Suprapubic skin (tissue), 4 donors: ENCODE measurements at regions not wholly inside any gene's neighbourhood (a gene's known extent, or its start where the extent isn't known, plus 50 kb on each side); places are given as distances from the start of the nearest gene placed in this dataset.

ENCODE experiments used
- DNase-seq, 2 donors: peaks; one replicate each; pipeline ENCODE4 v3.0.0-alpha.2; 2019; ENCODE audit warnings: low spot score in 2 of 2
- H3K27ac ChIP-seq: fragments of 200-600 bp; sonication (generic); one replicate; pipeline ENCODE4 v1.5.1; 2019
- H3K27me3 ChIP-seq: fragments of 200-600 bp; sonication (generic); one replicate; pipeline ENCODE4 v1.5.1; 2019
- H3K36me3 ChIP-seq: fragments of 200-600 bp; sonication (generic); one replicate; pipeline ENCODE4 v1.5.1; 2019
- H3K4me1 ChIP-seq: fragments of 200-600 bp; sonication (generic); one replicate; pipeline ENCODE4 v1.5.1; 2019
- H3K4me3 ChIP-seq: fragments of 200-600 bp; sonication (generic); one replicate; pipeline ENCODE4 v1.5.1; 2019; ENCODE audit warnings: mild to moderate bottlenecking
- H3K9me3 ChIP-seq: fragments of 200-600 bp; sonication (generic); one replicate; pipeline ENCODE4 v1.5.1; 2019
- EP300 ChIP-seq: sonication (generic); formaldehyde crosslinking; IDR thresholded peaks from one replicate; pipeline ENCODE4 v1.6.1; 2017; ENCODE audit warnings: antibody characterized with exemption
- POLR2A ChIP-seq, 2 donors: fragments of 450-650 bp; IDR thresholded peaks; one replicate each; pipeline ENCODE4 v1.6.1; 2017; ENCODE audit warnings: antibody characterized with exemption in 2 of 2, mild to moderate bottlenecking in 2 of 2, moderate library complexity in 2 of 2
- POLR2AphosphoS5 ChIP-seq, 3 donors: sonication (generic); formaldehyde crosslinking; IDR thresholded peaks; one replicate each; pipeline ENCODE4 v1.6.1; 2017; ENCODE audit warnings: antibody characterized with exemption in 3 of 3
- WGBS: methylation state at CpG from one replicate; pipeline ENCODE4 v1.1.5; 2018; 5-methylcytosine and 5-hydroxymethylcytosine counted together
- TF ChIP-seq, protein P1 (sequence below), 2 donors: fragments of 200-600 bp in 1 of 2; fragments of 450-650 bp in 1 of 2; sonication (generic) in 1 of 2; IDR thresholded peaks; one replicate each; pipeline ENCODE4 v1.5.1; 2016 to 2019; ENCODE audit warnings: antibody characterized with exemption in 2 of 2, mild to moderate bottlenecking in 1 of 2, moderate library complexity in 1 of 2

DNA sequence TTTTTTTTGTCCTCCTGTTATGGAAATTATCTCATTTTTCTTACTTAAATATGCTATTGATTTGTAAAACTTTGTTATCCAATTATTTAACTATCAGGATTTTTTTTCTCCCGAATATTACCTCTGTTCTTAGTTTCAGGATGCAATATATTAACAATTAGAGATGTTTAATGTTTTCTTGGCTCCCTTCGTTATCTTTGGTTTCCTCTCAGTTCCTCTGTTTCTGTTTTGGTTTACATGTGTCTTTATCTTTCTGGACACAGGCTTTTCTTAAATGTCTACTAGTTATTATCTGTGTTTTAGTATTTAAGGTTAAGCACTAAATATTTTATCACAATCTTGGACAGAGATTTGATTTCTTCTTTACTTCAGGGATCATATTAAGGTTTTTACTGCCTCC is 462.2 kb upstream of the SLC10A2 start:
- Histone ChIP-seq H3K9me3 (no peaks in the 10 kb centered on the region), H3K36me3 (no peaks in the 10 kb centered on the region), H3K27me3 (no peaks in the 10 kb centered on the region), H3K4me3 (no peak overlapping the region), H3K27ac (no peak overlapping the region), H3K4me1 (no peaks in the 10 kb centered on the region)
- TF ChIP-seq POLR2A (IDR thresholded peaks at IDR 0.05) (no peak), EP300 (no peak), POLR2AphosphoS5 (IDR thresholded peaks at IDR 0.05) (no peak)
- TF ChIP-seq, protein P1, sequence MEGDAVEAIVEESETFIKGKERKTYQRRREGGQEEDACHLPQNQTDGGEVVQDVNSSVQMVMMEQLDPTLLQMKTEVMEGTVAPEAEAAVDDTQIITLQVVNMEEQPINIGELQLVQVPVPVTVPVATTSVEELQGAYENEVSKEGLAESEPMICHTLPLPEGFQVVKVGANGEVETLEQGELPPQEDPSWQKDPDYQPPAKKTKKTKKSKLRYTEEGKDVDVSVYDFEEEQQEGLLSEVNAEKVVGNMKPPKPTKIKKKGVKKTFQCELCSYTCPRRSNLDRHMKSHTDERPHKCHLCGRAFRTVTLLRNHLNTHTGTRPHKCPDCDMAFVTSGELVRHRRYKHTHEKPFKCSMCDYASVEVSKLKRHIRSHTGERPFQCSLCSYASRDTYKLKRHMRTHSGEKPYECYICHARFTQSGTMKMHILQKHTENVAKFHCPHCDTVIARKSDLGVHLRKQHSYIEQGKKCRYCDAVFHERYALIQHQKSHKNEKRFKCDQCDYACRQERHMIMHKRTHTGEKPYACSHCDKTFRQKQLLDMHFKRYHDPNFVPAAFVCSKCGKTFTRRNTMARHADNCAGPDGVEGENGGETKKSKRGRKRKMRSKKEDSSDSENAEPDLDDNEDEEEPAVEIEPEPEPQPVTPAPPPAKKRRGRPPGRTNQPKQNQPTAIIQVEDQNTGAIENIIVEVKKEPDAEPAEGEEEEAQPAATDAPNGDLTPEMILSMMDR (IDR thresholded peaks at IDR 0.05), result no peak
- DNase-seq, result no peak
- WGBS, result 92% methylated on average over 2 of the region's 2 CpGs

DNA sequence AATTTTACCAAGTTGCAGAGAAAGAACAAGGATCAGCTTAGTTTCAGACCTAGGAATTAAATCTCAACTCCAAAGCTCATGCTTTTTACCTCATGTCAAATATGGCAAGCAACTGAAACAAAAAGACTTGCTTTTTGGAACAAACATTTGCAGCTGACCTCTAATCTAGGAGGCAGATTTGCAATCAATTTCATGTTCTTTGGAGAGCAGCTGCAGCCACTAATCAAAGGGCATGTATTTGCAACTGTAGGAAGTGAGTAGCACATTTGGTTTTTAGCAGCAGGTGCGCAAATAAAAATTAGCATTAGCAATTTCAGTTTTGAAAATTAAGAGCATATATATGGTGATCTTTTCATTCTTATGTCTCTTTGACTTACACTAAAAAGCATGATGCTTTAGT is 459.3 kb upstream of the SLC10A2 start:
- no peaks in the 10 kb centered on the region for H3K9me3 ChIP-seq
- no peaks in the 10 kb centered on the region for H3K27me3 ChIP-seq
- no peaks in the 10 kb centered on the region for H3K36me3 ChIP-seq
- 97% methylated on average over 1 of the region's 1 CpG for WGBS
- TF ChIP-seq POLR2AphosphoS5 (IDR thresholded peaks at IDR 0.05), result no peak
- TF ChIP-seq POLR2A (IDR thresholded peaks at IDR 0.05), result no peak
- H3K27ac ChIP-seq, result no peak overlapping the region
- no peak overlapping the region for H3K4me3 ChIP-seq
- no peak for DNase-seq
- no peaks in the 10 kb centered on the region for H3K4me1 ChIP-seq

DNA sequence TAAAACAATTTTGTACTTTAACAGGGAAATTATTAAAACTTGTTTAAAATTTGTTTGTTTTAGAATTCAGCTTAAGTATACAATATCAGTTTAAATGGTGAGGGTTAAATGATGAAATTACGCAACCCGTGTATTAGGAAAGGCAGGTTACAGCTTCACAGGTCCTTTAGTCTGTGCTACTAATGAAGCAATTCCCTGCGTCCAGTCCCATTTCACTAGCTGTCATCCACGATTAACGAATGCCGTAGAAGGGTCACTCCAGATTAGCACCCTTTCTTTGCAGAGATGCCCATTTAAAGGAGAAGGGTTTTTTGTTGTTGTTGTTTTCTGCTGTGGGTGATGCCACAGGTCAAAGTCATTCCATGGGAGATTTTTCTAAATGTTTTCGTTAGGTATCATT is 457.6 kb upstream of the SLC10A2 start:
- 74% methylated on average over 7 of the region's 7 CpGs for WGBS
- no peak for DNase-seq
- Histone ChIP-seq H3K9me3 (no peaks in the 10 kb centered on the region), H3K4me3 (no peak overlapping the region), H3K36me3 (no peaks in the 10 kb centered on the region), H3K27me3 (no peaks in the 10 kb centered on the region), H3K27ac (no peak overlapping the region), H3K4me1 (no peaks in the 10 kb centered on the region)
- no peak for TF ChIP-seq EP300
- no peak for TF ChIP-seq POLR2A (IDR thresholded peaks at IDR 0.05)
- TF ChIP-seq, protein P1 (IDR thresholded peaks at IDR 0.05), result no peak
- TF ChIP-seq POLR2AphosphoS5 (IDR thresholded peaks at IDR 0.05), result no peak

DNA sequence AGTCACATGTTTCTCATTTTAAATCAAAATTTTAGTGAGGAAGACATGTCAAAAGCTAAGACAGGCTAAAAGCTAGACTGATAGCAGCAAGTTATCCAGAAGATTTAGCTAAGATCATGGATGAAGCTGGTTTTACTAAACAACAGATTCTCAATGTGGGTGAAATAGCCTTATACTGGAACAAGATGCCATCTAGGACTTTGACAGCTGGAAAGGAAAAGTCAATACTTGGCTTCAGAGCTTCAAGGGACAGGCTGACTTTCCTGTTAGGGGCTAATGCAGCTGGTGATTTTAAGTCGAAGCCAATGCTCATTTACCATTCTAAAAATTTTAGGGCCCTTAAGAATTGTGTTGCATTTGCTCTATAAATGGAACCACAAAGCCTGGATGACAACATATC is 455.3 kb upstream of the SLC10A2 start:
- Histone ChIP-seq H3K36me3 (no peaks in the 10 kb centered on the region), H3K27ac (no peak overlapping the region), H3K4me3 (no peak overlapping the region), H3K9me3 (no peaks in the 10 kb centered on the region), H3K4me1 (no peaks in the 10 kb centered on the region), H3K27me3 (no peaks in the 10 kb centered on the region)
- WGBS, result 75% methylated on average over 1 of the region's 1 CpG
- no peak for DNase-seq
- no peak for TF ChIP-seq POLR2A (IDR thresholded peaks at IDR 0.05)
- TF ChIP-seq EP300, result no peak
- no peak for TF ChIP-seq POLR2AphosphoS5 (IDR thresholded peaks at IDR 0.05)
- TF ChIP-seq, protein P1 (IDR thresholded peaks at IDR 0.05), result no peak

DNA sequence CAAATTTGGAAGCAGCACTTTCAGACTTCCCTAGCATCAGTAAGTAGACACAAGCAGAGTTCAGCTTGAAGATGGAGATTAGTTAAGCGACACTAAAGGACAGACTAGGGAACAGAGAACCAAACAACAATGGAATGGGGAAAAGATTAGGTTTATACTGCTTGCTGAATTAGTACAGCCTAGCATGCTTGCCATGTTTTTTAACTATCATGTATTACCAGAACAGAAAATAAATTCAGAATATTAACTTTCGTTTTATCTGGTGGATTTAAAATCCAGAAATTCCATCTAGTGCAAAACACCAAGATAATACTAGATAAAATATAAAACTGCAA is 451.5 kb upstream of the SLC10A2 start:
- no peak for DNase-seq
- no peaks in the 10 kb centered on the region for H3K9me3 ChIP-seq
- 74% methylated on average over 2 of the region's 2 CpGs for WGBS
- no peak overlapping the region for H3K4me3 ChIP-seq
- no peak overlapping the region for H3K27ac ChIP-seq
- H3K36me3 ChIP-seq, result no peaks in the 10 kb centered on the region
- no peaks in the 10 kb centered on the region for H3K4me1 ChIP-seq
- H3K27me3 ChIP-seq, result no peaks in the 10 kb centered on the region
- no peak for TF ChIP-seq EP300
- TF ChIP-seq, protein P1 (IDR thresholded peaks at IDR 0.05), result no peak
- TF ChIP-seq POLR2A (IDR thresholded peaks at IDR 0.05), result no peak
- TF ChIP-seq POLR2AphosphoS5 (IDR thresholded peaks at IDR 0.05), result no peak

DNA sequence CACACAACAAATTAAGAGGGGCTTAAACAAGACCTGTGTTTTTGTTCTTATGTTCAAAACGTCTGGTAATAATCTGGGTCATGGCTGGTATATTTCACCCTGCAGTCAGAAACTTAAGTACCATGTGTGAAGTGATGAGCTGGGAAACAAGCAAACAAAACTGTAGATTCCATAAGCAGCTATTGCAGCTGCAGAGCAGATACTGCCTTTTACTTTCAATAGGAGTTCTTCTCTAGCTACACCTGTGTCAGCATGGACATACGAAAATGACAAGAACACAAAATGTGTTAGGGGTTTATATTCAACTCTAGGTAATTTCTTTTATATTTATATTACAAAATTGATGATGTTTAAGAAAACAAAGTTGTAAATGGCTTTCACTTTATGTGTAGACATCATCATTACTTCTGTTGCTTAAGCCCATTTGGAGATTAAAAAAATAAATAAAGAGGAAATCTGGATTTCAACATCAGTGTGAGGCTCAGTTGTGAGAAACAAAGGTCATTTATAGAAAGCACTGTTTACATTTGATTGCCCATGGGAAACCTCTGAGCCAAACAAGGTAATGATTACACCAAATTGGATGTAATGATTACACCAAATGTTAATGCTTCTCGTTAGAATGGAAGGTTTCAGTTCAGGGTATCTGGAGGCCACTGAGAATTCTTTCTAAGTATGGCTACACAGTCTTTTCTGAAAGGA is 451.0 kb upstream of the SLC10A2 start:
- TF ChIP-seq EP300 (no peak), POLR2A (IDR thresholded peaks at IDR 0.05) (no peak), POLR2AphosphoS5 (IDR thresholded peaks at IDR 0.05) (no peak)
- TF ChIP-seq, protein P1 (IDR thresholded peaks at IDR 0.05), result no peak
- Histone ChIP-seq H3K36me3 (no peaks in the 10 kb centered on the region), H3K27me3 (no peaks in the 10 kb centered on the region), H3K4me3 (no peak overlapping the region), H3K27ac (no peak overlapping the region), H3K9me3 (no peaks in the 10 kb centered on the region), H3K4me1 (no peaks in the 10 kb centered on the region)
- DNase-seq, result no peak
- 66% methylated on average over 3 of the region's 3 CpGs for WGBS
